GM23248 (cell line): ENCODE measurements at regions not wholly inside any gene's neighbourhood (a gene's known extent, or its start where the extent isn't known, plus 50 kb on each side); places are given as distances from the start of the nearest gene placed in this dataset.
"Not testable (repeated sequence)": the region's sequence is repeated elsewhere in the genome, so short reads cannot be mapped to it uniquely, and the experiment has no call there.

Experiments
- EZH2 ChIP-seq: fragments of 200-600 bp; sonication (generic); IDR thresholded peaks from 2 replicates; pipeline ENCODE4 v1.6.1; 2018; ENCODE audit warnings: antibody characterized with exemption, mild to moderate bottlenecking; ENCODE audit not compliant: insufficient read depth, poor library complexity, severe bottlenecking
- EZH2phosphoT487 ChIP-seq: fragments of 200-600 bp; sonication (generic); IDR thresholded peaks from 2 replicates; pipeline ENCODE4 v1.6.1; 2018; ENCODE audit warnings: antibody characterized with exemption, moderate library complexity, mild to moderate bottlenecking, low read depth; ENCODE audit not compliant: insufficient read depth

DNA sequence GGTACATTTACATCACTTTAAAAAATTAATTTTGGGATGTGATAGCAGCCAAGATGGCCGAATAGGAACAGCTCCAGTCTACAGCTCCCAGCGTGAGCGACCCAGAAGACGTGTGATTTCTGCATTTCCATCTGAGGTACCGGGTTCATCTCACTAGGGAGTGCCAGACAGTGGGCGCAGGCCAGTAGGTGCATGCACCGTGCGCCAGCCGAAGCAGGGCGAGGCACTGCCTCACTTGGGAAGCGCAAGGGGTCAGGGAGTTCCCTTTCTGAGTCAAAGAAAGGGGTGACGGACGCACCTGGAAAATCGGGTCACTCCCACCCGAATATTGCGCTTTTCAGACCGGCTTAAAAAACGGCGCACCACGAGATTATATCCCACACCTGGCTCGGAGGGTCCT lies 233.2 kb downstream of the PLOD2 start:
- TF ChIP-seq EZH2, EZH2phosphoT487: not testable (repeated sequence)
